Fibroblast of mammary gland (primary cell): ENCODE measurements at regions not wholly inside any gene's neighbourhood (a gene's known extent, or its start where the extent isn't known, plus 50 kb on each side); places are given as distances from the start of the nearest gene placed in this dataset.

Experiments used
- DNase-seq: peaks from one replicate; pipeline ENCODE4 v3.0.0-alpha.2; 2010; ENCODE audit warnings: low read depth
- H3K4me3 ChIP-seq: 2 replicates; pipeline ENCODE4 v1.5.1; 2011; ENCODE audit warnings: low read depth, mild to moderate bottlenecking, low read length, moderate library complexity; ENCODE audit not compliant: control insufficient read depth
- TF ChIP-seq, protein P1 (sequence below): conservative IDR thresholded peaks from 2 replicates; pipeline ENCODE4 v1.5.1; 2011; ENCODE audit warnings: low read depth, low read length, inconsistent platforms; ENCODE audit not compliant: control insufficient read depth, insufficient read depth

DNA sequence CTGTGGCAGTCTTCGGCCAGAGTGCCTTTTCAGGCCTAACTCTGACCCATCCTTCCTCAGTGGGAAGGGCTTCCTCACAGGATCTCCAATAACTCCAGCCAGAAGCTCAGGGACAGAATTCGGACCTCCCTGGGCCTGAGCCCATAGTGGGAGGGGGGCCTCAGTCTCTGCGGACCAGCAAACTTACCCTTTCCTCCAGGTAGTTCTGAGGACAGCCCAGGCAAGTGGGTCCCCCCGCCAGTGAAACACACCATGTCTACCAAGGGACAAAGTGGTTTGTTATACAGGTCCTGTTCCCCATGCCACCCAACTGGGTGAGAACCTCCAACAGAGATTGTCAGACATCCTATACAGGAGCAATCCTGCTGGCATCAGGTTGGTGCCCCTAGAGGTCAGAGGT is 350.4 kb downstream of the RAB28 start:
- no peak overlapping the region for H3K4me3 ChIP-seq
- TF ChIP-seq, protein P1, sequence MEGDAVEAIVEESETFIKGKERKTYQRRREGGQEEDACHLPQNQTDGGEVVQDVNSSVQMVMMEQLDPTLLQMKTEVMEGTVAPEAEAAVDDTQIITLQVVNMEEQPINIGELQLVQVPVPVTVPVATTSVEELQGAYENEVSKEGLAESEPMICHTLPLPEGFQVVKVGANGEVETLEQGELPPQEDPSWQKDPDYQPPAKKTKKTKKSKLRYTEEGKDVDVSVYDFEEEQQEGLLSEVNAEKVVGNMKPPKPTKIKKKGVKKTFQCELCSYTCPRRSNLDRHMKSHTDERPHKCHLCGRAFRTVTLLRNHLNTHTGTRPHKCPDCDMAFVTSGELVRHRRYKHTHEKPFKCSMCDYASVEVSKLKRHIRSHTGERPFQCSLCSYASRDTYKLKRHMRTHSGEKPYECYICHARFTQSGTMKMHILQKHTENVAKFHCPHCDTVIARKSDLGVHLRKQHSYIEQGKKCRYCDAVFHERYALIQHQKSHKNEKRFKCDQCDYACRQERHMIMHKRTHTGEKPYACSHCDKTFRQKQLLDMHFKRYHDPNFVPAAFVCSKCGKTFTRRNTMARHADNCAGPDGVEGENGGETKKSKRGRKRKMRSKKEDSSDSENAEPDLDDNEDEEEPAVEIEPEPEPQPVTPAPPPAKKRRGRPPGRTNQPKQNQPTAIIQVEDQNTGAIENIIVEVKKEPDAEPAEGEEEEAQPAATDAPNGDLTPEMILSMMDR, result no peak
- DNase-seq, result no peak

DNA sequence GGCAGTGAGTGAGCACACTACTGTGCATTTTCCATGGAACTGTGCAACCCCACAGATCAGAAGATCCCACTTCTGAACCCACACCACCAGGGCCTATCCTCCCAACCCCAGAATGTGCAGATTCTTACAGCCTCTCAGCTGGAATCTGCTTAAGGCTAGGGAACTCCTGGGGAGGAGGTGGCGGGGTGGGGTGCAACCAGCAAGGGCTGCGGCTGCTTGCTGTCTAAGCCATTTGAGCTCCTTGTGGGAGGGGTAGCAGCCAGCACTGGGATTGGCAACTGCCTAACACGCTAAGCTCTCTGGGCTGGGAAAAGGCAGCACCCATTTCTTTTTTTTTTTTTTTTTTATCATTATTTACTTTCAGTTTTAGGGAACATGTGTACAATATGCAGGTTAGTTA is 353.3 kb downstream of the RAB28 start:
- no peak overlapping the region for H3K4me3 ChIP-seq
- TF ChIP-seq, protein P1, result no peak
- no peak for DNase-seq

DNA sequence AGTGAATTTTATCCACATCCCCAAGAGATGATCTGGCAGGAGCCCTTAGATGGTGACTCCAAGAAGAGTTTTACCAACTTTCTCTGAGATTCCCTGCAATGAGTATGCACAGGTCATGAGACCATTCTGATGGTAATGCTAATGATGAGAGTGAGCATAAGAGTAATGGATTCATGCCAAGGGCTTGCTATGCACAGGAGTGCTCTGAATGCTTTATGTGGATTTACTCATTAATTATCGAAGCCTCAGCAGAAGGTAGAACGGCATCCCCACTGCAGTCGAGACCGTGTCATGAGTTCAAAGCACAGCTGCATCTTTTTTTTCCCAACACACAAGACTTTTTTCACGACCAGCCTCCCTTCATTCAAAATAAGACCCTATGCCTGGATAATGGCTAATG is 355.0 kb downstream of the RAB28 start:
- no peak for DNase-seq
- TF ChIP-seq, protein P1, result no peak
- H3K4me3 ChIP-seq, result no peak overlapping the region

DNA sequence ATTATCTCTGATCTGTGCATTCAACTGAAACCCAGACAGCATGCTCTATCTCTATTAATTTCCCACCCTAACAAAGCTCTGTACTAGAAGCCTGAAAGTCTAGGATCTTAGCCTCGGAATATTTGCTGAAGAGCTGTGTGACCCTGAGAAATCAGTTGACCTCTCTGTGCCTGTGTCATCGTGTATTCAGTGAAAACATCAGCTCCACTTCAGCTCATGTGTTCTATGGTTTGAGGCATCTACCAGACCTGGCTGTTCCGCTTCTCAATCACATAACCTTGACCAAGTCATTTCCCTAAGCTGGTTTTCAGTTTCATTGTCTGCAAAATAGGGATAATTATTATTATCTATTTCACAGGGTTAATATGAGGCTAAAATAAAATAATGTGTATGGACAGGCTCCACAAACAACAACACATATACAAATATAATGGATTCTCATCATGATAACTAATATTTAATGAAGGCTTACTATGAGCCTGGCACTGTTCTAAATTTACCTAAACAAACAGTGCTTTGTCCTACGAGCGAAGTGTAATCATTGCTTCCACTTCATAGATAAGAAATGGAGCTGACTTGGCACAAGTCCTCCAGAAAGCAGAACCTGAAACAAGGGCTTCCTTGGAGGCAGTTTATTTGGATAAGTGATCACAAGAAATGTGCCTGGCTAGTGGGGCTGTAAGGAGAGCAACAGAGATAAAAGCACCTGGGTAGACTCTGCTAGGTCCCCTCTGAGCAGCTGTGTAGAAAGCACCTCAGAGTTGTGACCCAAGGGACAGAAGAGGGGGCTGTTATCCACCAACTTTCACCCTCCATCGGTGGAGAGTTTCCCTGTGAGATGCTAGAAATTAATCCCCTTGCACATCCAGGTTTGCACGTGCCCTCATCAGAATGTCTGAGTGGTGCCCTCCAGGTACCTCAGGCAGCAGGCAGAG is 356.9 kb downstream of the RAB28 start:
- no peak overlapping the region for H3K4me3 ChIP-seq
- TF ChIP-seq, protein P1, result no peak
- no peak for DNase-seq

DNA sequence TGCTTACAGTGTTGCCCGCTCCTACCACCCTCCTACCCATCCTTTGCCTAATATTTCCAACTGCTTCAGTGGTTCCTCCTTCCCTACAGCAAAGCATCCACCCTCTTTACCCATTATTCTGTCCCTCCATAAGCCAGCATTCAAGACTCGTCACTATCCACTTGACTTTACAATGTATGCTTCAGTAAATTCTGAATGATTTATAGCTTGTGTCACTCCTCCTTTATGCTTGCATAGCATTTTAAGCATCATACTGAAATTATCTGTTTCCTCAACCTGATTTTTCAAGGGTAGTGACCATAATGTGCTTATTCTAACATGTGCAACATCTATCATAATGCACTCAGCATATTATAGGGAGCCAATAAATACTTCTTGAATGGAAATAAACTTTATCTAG is 365.5 kb downstream of the RAB28 start:
- DNase-seq, result no peak
- H3K4me3 ChIP-seq, result no peak overlapping the region
- TF ChIP-seq, protein P1, result no peak

DNA sequence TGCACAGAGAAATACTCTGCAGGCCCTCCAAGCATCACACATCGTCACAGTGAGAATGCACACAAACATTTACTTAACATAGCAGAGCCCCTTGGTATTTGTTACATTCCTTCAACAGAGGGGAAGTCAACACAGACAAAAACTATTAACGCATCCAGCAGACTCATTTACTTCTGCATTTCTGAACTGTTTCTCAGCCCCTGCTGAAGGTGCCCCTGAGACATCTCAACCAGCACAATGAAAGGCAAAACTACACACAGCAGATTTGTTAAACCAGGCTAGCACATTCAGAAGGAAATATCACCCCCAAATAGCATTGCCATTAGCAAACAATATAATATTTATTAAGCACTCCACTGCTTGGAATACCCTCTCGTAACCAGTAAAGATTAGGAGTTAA is 367.0 kb downstream of the RAB28 start:
- TF ChIP-seq, protein P1, result no peak
- DNase-seq, result no peak
- no peak overlapping the region for H3K4me3 ChIP-seq

DNA sequence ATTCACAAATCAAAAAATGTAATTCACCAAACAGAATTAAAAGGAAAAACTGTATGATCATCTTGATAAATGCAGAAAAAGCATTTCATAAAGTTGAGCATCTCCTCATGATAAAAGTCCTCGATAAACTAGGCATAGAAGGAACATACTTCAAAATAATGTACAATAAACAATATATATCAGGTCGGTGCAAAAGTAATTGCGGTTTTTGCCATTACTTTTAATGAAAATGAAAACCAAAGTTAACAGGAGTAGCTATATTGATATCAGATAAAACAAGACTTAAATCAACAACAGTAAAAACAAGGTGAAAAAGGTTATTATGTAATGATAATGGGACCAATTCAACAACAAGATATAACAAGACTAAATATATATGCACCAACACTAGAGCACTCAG is 372.1 kb downstream of the RAB28 start:
- TF ChIP-seq, protein P1, result no peak
- no peak overlapping the region for H3K4me3 ChIP-seq
- no peak for DNase-seq
